GM12865 (cell line): ENCODE measurements at regions not wholly inside any gene's neighbourhood (a gene's known extent, or its start where the extent isn't known, plus 50 kb on each side); places are given as distances from the start of the nearest gene placed in this dataset.

Experiments used
- DNase-seq: peaks from one replicate; pipeline ENCODE4 v3.0.0; 2010; ENCODE audit warnings: low read depth
- H3K4me3 ChIP-seq: 2 replicates; pipeline ENCODE4 v1.5.1; 2011; ENCODE audit warnings: mild to moderate bottlenecking, low read depth, low read length, control low read depth
- CTCF ChIP-seq: IDR thresholded peaks from 2 replicates; pipeline ENCODE4 v1.5.1; 2011; ENCODE audit warnings: low read length, control low read depth, low read depth, inconsistent platforms; ENCODE audit not compliant: insufficient read depth; ENCODE audit errors: missing control alignments

- no peak overlapping the region for H3K4me3 ChIP-seq
- DNase-seq: peak; percentile 64
- peak; percentile 69 for TF ChIP-seq CTCF
Observed at GRCh38 chr1:111032295-111032897, 68.7 kb upstream of the LRIF1 start.

GRCh38 chr1:111030590-111030989 lies 66.9 kb upstream of the LRIF1 start:
- peak; percentile 85 for TF ChIP-seq CTCF
- DNase-seq: peak; percentile 82
- no peak overlapping the region for H3K4me3 ChIP-seq

GRCh38 chr1:111025109-111025508 lies 61.4 kb upstream of the LRIF1 start:
- no peak overlapping the region for H3K4me3 ChIP-seq
- no peak for TF ChIP-seq CTCF
- DNase-seq: no peak

GRCh38 chr1:111015222-111015621 lies 51.5 kb upstream of the LRIF1 start:
- no peak for TF ChIP-seq CTCF
- H3K4me3 ChIP-seq: no peak overlapping the region
- DNase-seq: no peak
